Hepatocyte (in vitro differentiated cells): ENCODE measurements at regions not wholly inside any gene's neighbourhood (a gene's known extent, or its start where the extent isn't known, plus 50 kb on each side); places are given as distances from the start of the nearest gene placed in this dataset.

Source experiments
- DNase-seq: peaks from one replicate; pipeline ENCODE4 v3.0.0-alpha.2; 2016; ENCODE audit warnings: low spot score
- H2AFZ ChIP-seq: fragments of 200-600 bp; sonication (generic); 2 replicates; pipeline ENCODE4 v1.6.0; 2016; ENCODE audit warnings: antibody characterized with exemption, mild to moderate bottlenecking
- H3K27ac ChIP-seq: fragments of 200-600 bp; sonication (generic); 2 replicates; pipeline ENCODE4 v1.5.1; 2016; ENCODE audit warnings: mild to moderate bottlenecking
- H3K27me3 ChIP-seq: fragments of 200-600 bp; sonication (generic); 2 replicates; pipeline ENCODE4 v1.6.1; 2016
- H3K36me3 ChIP-seq: fragments of 200-600 bp; sonication (generic); replicated peaks from 2 replicates; pipeline ENCODE4 v1.5.1; 2016; ENCODE audit warnings: low read depth; ENCODE audit not compliant: insufficient read depth
- H3K4me1 ChIP-seq: fragments of 200-600 bp; sonication (generic); 2 replicates; pipeline ENCODE4 v1.5.1; 2016; ENCODE audit warnings: mild to moderate bottlenecking, moderate library complexity; ENCODE audit not compliant: insufficient read depth
- H3K4me2 ChIP-seq: fragments of 200-600 bp; sonication (generic); 2 replicates; pipeline ENCODE4 v1.6.0; 2016
- H3K4me3 ChIP-seq: fragments of 200-600 bp; sonication (generic); 2 replicates; pipeline ENCODE4 v1.5.1; 2016; ENCODE audit warnings: mild to moderate bottlenecking
- H3K79me2 ChIP-seq: fragments of 200-600 bp; sonication (generic); 2 replicates; pipeline ENCODE4 v1.6.0; 2017; ENCODE audit warnings: mild to moderate bottlenecking
- H3K9me2 ChIP-seq: fragments of 200-600 bp; sonication (generic); replicated peaks from 2 replicates; pipeline ENCODE4 v1.6.0; 2017; ENCODE audit warnings: mild to moderate bottlenecking; ENCODE audit not compliant: insufficient read depth
- H3K9me3 ChIP-seq: fragments of 200-600 bp; sonication (generic); 2 replicates; pipeline ENCODE4 v1.5.1; 2016; ENCODE audit warnings: low read depth, mild to moderate bottlenecking
- H4K20me1 ChIP-seq: fragments of 200-600 bp; sonication (generic); 2 replicates; pipeline ENCODE4 v1.6.0; 2016; ENCODE audit warnings: mild to moderate bottlenecking; ENCODE audit not compliant: insufficient read depth, poor library complexity, severe bottlenecking
- CTCF ChIP-seq: fragments of 200-600 bp; sonication (generic); IDR thresholded peaks from 2 replicates; pipeline ENCODE4 v1.5.1; 2016; ENCODE audit warnings: antibody characterized with exemption, mild to moderate bottlenecking; ENCODE audit not compliant: poor library complexity
- EZH2 ChIP-seq: fragments of 200-600 bp; sonication (generic); IDR thresholded peaks from 2 replicates; pipeline ENCODE4 v1.6.1; 2016; ENCODE audit warnings: antibody characterized with exemption, mild to moderate bottlenecking, borderline replicate concordance
- EZH2phosphoT487 ChIP-seq: fragments of 200-600 bp; sonication (generic); IDR thresholded peaks from one replicate; pipeline ENCODE4 v1.6.1; 2018; ENCODE audit warnings: antibody characterized with exemption, mild to moderate bottlenecking, low read depth, moderate library complexity; ENCODE audit not compliant: unreplicated experiment, severe bottlenecking
- WGBS: methylation state at CpG from one replicate; pipeline ENCODE4 v1.1.6; 2016; ENCODE audit warnings: low lambda C conversion rate; ENCODE audit errors: missing lambda C conversion rate; 5-methylcytosine and 5-hydroxymethylcytosine counted together

GRCh38 chr4:29047341-29048041 is 1672.7 kb upstream of the PCDH7 start:
- no peaks in the 10 kb centered on the region for H3K4me1 ChIP-seq
- no peaks in the 10 kb centered on the region for H4K20me1 ChIP-seq
- H3K79me2 ChIP-seq, result no peaks in the 10 kb centered on the region
- H3K4me2 ChIP-seq, result no peak overlapping the region
- 95% methylated on average over 27 of the region's 28 CpGs for WGBS
- DNase-seq, result no peak
- TF ChIP-seq CTCF (no peak), EZH2phosphoT487 (no peak), EZH2 (no peak)
- no peak overlapping the region for H3K4me3 ChIP-seq
- H3K9me2 ChIP-seq, result no peaks in the 10 kb centered on the region
- no peaks in the 10 kb centered on the region for H3K36me3 ChIP-seq
- H3K9me3 ChIP-seq, result no peaks in the 10 kb centered on the region
- H3K27me3 ChIP-seq, result no peaks in the 10 kb centered on the region
- H3K27ac ChIP-seq, result no peak overlapping the region
- no peak overlapping the region for H2AFZ ChIP-seq

GRCh38 chr4:29051381-29051965 is 1668.7 kb upstream of the PCDH7 start:
- H3K79me2 ChIP-seq, result no peaks in the 10 kb centered on the region
- no peaks in the 10 kb centered on the region for H3K36me3 ChIP-seq
- no peak overlapping the region for H3K4me3 ChIP-seq
- H2AFZ ChIP-seq, result no peak overlapping the region
- WGBS, result 77% methylated on average over 4 of the region's 4 CpGs
- no peak overlapping the region for H3K27ac ChIP-seq
- H3K27me3 ChIP-seq, result no peaks in the 10 kb centered on the region
- H4K20me1 ChIP-seq, result no peaks in the 10 kb centered on the region
- H3K4me2 ChIP-seq, result no peak overlapping the region
- no peaks in the 10 kb centered on the region for H3K9me3 ChIP-seq
- no peaks in the 10 kb centered on the region for H3K9me2 ChIP-seq
- DNase-seq, result no peak
- TF ChIP-seq EZH2 (no peak), CTCF (no peak), EZH2phosphoT487 (no peak)
- no peaks in the 10 kb centered on the region for H3K4me1 ChIP-seq

- no peaks in the 10 kb centered on the region for H3K4me1 ChIP-seq
- TF ChIP-seq CTCF, result no peak
- TF ChIP-seq EZH2phosphoT487, result no peak
- no peak for TF ChIP-seq EZH2
- H3K4me2 ChIP-seq, result no peak overlapping the region
- H2AFZ ChIP-seq, result no peak overlapping the region
- H3K9me3 ChIP-seq, result no peaks in the 10 kb centered on the region
- no peaks in the 10 kb centered on the region for H3K27me3 ChIP-seq
- H3K4me3 ChIP-seq, result no peak overlapping the region
- no peak for DNase-seq
- no peaks in the 10 kb centered on the region for H3K36me3 ChIP-seq
- H3K9me2 ChIP-seq, result no peaks in the 10 kb centered on the region
- no peaks in the 10 kb centered on the region for H3K79me2 ChIP-seq
- H4K20me1 ChIP-seq, result no peaks in the 10 kb centered on the region
- 80% methylated on average over 4 of the region's 4 CpGs for WGBS
- no peak overlapping the region for H3K27ac ChIP-seq
Measured at GRCh38 chr4:29052266-29052665, 1667.9 kb upstream of the PCDH7 start.
